ENCODE measurements at regions not wholly inside any gene's neighbourhood (a gene's known extent, or its start where the extent isn't known, plus 50 kb on each side); places are given as distances from the start of the nearest gene placed in this dataset.

DNA sequence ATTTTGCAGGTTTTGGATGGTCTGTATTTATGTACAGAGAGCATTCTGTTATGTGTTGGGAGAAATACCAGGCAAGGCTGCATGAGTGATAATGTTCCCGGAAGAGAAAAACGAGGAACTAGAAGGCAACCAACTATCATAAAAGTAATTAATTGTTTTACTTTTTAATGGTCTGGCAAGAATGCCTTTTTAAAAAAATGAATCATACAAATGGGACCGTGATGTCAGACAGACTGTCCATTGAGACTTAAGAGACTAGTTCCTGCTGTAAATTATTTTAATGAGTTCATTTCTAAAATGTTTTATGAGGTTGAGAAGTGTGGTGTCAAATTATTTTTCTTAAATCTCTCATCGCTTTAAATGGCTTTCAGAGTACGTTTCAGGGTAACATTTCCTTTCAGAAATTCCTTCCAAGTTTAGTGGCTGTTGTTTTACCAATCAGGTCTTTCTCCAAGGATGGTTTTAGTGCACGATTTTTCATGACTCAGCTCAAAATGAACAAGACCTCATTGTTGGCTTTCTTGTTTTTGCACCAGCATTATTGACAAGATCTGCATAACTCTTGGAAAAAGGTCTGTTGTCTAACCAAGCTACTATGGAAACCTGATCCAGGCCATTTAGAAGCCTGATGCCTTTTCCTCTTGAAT lies 86.1 kb upstream of the ARHGAP5 start:
- peak; percentile 18 for ATAC-seq
- TF ChIP-seq, protein P1, sequence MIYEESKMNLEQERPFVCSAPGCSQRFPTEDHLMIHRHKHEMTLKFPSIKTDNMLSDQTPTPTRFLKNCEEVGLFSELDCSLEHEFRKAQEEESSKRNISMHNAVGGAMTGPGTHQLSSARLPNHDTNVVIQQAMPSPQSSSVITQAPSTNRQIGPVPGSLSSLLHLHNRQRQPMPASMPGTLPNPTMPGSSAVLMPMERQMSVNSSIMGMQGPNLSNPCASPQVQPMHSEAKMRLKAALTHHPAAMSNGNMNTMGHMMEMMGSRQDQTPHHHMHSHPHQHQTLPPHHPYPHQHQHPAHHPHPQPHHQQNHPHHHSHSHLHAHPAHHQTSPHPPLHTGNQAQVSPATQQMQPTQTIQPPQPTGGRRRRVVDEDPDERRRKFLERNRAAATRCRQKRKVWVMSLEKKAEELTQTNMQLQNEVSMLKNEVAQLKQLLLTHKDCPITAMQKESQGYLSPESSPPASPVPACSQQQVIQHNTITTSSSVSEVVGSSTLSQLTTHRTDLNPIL (CRISPR knock-in tag; IDR thresholded peaks at IDR 0.05; ENCODE audit: low read depth) = peak; percentile 46; the same call in 1 of the 2 replicates
- TF ChIP-seq ZNF565 (CRISPR knock-in tag; conservative IDR thresholded peaks at IDR 0.05; ENCODE audit: low read depth) (no peak), RARB (CRISPR knock-in tag; IDR thresholded peaks at IDR 0.05) (0 out of 2 replicates have a peak, but pooled peaks have one; percentile 82), ISL1 (CRISPR knock-in tag; IDR thresholded peaks at IDR 0.05) (peak; percentile 95), CSDC2 (CRISPR knock-in tag; IDR thresholded peaks at IDR 0.05) (no peak), GLIS3 (CRISPR knock-in tag; IDR thresholded peaks at IDR 0.05) (no peak), ZC3H10 (CRISPR knock-in tag; IDR thresholded peaks at IDR 0.05) (peak; percentile 96), SNAI2 (CRISPR knock-in tag; IDR thresholded peaks at IDR 0.05) (no peak), ZFP3 (CRISPR knock-in tag; IDR thresholded peaks at IDR 0.05) (no peak), ESRRG (CRISPR knock-in tag; IDR thresholded peaks at IDR 0.05) (no peak), TOX (CRISPR knock-in tag; IDR thresholded peaks at IDR 0.05; ENCODE audit: borderline replicate concordance) (peak; percentile 94)
- TF ChIP-seq, protein P2, sequence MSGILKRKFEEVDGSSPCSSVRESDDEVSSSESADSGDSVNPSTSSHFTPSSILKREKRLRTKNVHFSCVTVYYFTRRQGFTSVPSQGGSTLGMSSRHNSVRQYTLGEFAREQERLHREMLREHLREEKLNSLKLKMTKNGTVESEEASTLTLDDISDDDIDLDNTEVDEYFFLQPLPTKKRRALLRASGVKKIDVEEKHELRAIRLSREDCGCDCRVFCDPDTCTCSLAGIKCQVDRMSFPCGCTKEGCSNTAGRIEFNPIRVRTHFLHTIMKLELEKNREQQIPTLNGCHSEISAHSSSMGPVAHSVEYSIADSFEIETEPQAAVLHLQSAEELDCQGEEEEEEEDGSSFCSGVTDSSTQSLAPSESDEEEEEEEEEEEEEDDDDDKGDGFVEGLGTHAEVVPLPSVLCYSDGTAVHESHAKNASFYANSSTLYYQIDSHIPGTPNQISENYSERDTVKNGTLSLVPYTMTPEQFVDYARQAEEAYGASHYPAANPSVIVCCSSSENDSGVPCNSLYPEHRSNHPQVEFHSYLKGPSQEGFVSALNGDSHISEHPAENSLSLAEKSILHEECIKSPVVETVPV (CRISPR knock-in tag; IDR thresholded peaks at IDR 0.05) = no peak

DNA sequence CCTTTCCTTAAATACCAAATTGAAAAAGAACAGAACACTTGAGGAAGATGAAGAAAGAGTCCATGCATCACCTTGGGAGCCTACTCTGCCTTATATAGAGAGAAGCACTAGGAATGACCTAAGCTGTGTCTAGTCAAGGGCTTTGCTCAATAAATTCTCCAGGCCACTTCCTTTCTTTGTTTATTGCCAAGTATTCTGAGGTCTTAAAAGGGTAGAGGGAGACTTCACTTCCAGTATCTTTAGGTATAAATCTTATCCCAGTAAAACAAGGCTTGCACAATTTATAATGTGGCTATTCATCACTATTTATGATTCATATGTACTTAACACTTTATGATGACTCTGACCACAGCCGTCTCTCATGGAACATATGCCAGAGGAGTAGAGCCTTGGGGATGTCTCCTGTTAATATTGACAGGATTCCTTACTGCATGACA lies 85.1 kb upstream of the ARHGAP5 start:
- ATAC-seq = peak; percentile 89
- TF ChIP-seq ZFP30 (CRISPR knock-in tag; IDR thresholded peaks at IDR 0.05) = no peak
- TF ChIP-seq SNAI2 (CRISPR knock-in tag; IDR thresholded peaks at IDR 0.05) = no peak
- TF ChIP-seq, protein P2 (CRISPR knock-in tag; IDR thresholded peaks at IDR 0.05) = peak; percentile 61; the same call in 1 of the 2 replicates
- no peak for TF ChIP-seq BACH2 (CRISPR knock-in tag; IDR thresholded peaks at IDR 0.05; ENCODE audit: borderline replicate concordance)
- TF ChIP-seq RARB (CRISPR knock-in tag; IDR thresholded peaks at IDR 0.05) = no peak; the same call in 1 of the 2 replicates
- TF ChIP-seq TCF4 (CRISPR knock-in tag; IDR thresholded peaks at IDR 0.05; ENCODE audit: borderline replicate concordance) = no peak
- peak; percentile 99 for TF ChIP-seq TOX (CRISPR knock-in tag; IDR thresholded peaks at IDR 0.05; ENCODE audit: borderline replicate concordance)
- TF ChIP-seq ZC3H10 (CRISPR knock-in tag; IDR thresholded peaks at IDR 0.05) = peak; percentile 99
- no peak for TF ChIP-seq ZNF8 (CRISPR knock-in tag; IDR thresholded peaks at IDR 0.05)
- TF ChIP-seq ZNF565 (CRISPR knock-in tag; conservative IDR thresholded peaks at IDR 0.05; ENCODE audit: low read depth) = no peak
- TF ChIP-seq, protein P3, sequence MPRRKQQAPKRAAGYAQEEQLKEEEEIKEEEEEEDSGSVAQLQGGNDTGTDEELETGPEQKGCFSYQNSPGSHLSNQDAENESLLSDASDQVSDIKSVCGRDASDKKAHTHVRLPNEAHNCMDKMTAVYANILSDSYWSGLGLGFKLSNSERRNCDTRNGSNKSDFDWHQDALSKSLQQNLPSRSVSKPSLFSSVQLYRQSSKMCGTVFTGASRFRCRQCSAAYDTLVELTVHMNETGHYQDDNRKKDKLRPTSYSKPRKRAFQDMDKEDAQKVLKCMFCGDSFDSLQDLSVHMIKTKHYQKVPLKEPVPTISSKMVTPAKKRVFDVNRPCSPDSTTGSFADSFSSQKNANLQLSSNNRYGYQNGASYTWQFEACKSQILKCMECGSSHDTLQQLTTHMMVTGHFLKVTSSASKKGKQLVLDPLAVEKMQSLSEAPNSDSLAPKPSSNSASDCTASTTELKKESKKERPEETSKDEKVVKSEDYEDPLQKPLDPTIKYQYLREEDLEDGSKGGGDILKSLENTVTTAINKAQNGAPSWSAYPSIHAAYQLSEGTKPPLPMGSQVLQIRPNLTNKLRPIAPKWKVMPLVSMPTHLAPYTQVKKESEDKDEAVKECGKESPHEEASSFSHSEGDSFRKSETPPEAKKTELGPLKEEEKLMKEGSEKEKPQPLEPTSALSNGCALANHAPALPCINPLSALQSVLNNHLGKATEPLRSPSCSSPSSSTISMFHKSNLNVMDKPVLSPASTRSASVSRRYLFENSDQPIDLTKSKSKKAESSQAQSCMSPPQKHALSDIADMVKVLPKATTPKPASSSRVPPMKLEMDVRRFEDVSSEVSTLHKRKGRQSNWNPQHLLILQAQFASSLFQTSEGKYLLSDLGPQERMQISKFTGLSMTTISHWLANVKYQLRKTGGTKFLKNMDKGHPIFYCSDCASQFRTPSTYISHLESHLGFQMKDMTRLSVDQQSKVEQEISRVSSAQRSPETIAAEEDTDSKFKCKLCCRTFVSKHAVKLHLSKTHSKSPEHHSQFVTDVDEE (CRISPR knock-in tag; IDR thresholded peaks at IDR 0.05) = no peak
- TF ChIP-seq ISL1 (CRISPR knock-in tag; IDR thresholded peaks at IDR 0.05) = peak; percentile 99
- peak; percentile 71; the same call in 1 of the 2 replicates for TF ChIP-seq GLIS3 (CRISPR knock-in tag; IDR thresholded peaks at IDR 0.05)
- TF ChIP-seq PPARA (CRISPR knock-in tag; IDR thresholded peaks at IDR 0.05; ENCODE audit: borderline replicate concordance) = no peak
- TF ChIP-seq, protein P4, sequence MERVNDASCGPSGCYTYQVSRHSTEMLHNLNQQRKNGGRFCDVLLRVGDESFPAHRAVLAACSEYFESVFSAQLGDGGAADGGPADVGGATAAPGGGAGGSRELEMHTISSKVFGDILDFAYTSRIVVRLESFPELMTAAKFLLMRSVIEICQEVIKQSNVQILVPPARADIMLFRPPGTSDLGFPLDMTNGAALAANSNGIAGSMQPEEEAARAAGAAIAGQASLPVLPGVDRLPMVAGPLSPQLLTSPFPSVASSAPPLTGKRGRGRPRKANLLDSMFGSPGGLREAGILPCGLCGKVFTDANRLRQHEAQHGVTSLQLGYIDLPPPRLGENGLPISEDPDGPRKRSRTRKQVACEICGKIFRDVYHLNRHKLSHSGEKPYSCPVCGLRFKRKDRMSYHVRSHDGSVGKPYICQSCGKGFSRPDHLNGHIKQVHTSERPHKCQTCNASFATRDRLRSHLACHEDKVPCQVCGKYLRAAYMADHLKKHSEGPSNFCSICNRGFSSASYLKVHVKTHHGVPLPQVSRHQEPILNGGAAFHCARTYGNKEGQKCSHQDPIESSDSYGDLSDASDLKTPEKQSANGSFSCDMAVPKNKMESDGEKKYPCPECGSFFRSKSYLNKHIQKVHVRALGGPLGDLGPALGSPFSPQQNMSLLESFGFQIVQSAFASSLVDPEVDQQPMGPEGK (CRISPR knock-in tag; IDR thresholded peaks at IDR 0.05; ENCODE audit: borderline replicate concordance) = peak; percentile 91
- TF ChIP-seq CSDC2 (CRISPR knock-in tag; IDR thresholded peaks at IDR 0.05) = no peak
- TF ChIP-seq, protein P5, sequence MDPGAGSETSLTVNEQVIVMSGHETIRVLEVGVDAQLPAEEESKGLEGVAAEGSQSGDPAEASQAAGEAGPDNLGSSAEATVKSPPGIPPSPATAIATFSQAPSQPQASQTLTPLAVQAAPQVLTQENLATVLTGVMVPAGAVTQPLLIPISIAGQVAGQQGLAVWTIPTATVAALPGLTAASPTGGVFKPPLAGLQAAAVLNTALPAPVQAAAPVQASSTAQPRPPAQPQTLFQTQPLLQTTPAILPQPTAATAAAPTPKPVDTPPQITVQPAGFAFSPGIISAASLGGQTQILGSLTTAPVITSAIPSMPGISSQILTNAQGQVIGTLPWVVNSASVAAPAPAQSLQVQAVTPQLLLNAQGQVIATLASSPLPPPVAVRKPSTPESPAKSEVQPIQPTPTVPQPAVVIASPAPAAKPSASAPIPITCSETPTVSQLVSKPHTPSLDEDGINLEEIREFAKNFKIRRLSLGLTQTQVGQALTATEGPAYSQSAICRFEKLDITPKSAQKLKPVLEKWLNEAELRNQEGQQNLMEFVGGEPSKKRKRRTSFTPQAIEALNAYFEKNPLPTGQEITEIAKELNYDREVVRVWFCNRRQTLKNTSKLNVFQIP (CRISPR knock-in tag; IDR thresholded peaks at IDR 0.05; ENCODE audit: borderline replicate concordance, low read depth) = peak; percentile 82; the same call in 1 of the 2 replicates
- TF ChIP-seq, protein P1 (CRISPR knock-in tag; IDR thresholded peaks at IDR 0.05; ENCODE audit: low read depth) = peak; percentile 69; the same call in 1 of the 2 replicates
- TF ChIP-seq OSR1 (CRISPR knock-in tag; IDR thresholded peaks at IDR 0.05) = no peak
- TF ChIP-seq ARNTL (CRISPR knock-in tag; IDR thresholded peaks at IDR 0.05; ENCODE audit: borderline replicate concordance, low read depth) = no peak
- 0 out of 2 replicates have a peak, but pooled peaks have one; percentile 14 for TF ChIP-seq ZFP3 (CRISPR knock-in tag; IDR thresholded peaks at IDR 0.05)
- TF ChIP-seq ZNF70 (CRISPR knock-in tag; IDR thresholded peaks at IDR 0.05) = no peak
- TF ChIP-seq ESRRG (CRISPR knock-in tag; IDR thresholded peaks at IDR 0.05) = no peak
